ENCODE measurements at regions not wholly inside any gene's neighbourhood (a gene's known extent, or its start where the extent isn't known, plus 50 kb on each side); places are given as distances from the start of the nearest gene placed in this dataset.

- no peak overlapping the region for H3K27ac ChIP-seq
- no peak for TF ChIP-seq CTCF (conservative IDR thresholded peaks at IDR 0.05; ENCODE audit: low read depth, low read length)
- no peaks in the 10 kb centered on the region for H4K20me1 ChIP-seq (ENCODE audit: insufficient read depth)
- no peaks in the 10 kb centered on the region for H3K4me1 ChIP-seq (ENCODE audit: low read depth, poor library complexity, severe bottlenecking)
- no peak overlapping the region for H3K4me2 ChIP-seq
- H3K9ac ChIP-seq, result no peak overlapping the region
- H3K27me3 ChIP-seq (ENCODE audit: insufficient read depth, low read depth), result no peaks in the 10 kb centered on the region
- H2AFZ ChIP-seq (ENCODE audit: low read depth), result no peak overlapping the region
- no peak overlapping the region for H3K4me3 ChIP-seq (IDR thresholded peaks at IDR 0.05; ENCODE audit: insufficient read depth, low read depth, low read length)
- no peaks in the 10 kb centered on the region for H3K36me3 ChIP-seq (ENCODE audit: insufficient read depth)
- no peaks in the 10 kb centered on the region for H3K79me2 ChIP-seq (ENCODE audit: insufficient read depth, low read depth)
Measured at GRCh38 chrX:113919387-113919786, 664.5 kb upstream of the HTR2C start.

GRCh38 chrX:113906168-113906567, 677.7 kb upstream of the HTR2C start:
- no peaks in the 10 kb centered on the region for H3K79me2 ChIP-seq (ENCODE audit: insufficient read depth, low read depth)
- no peaks in the 10 kb centered on the region for H3K4me1 ChIP-seq (ENCODE audit: low read depth, poor library complexity, severe bottlenecking)
- no peaks in the 10 kb centered on the region for H3K27me3 ChIP-seq (ENCODE audit: insufficient read depth, low read depth)
- H3K36me3 ChIP-seq (ENCODE audit: insufficient read depth), result no peaks in the 10 kb centered on the region
- no peak overlapping the region for H2AFZ ChIP-seq (ENCODE audit: low read depth)
- no peak overlapping the region for H3K27ac ChIP-seq
- H3K9ac ChIP-seq, result no peak overlapping the region
- H4K20me1 ChIP-seq (ENCODE audit: insufficient read depth), result no peaks in the 10 kb centered on the region
- TF ChIP-seq CTCF (conservative IDR thresholded peaks at IDR 0.05; ENCODE audit: low read depth, low read length), result no peak
- H3K4me3 ChIP-seq (IDR thresholded peaks at IDR 0.05; ENCODE audit: insufficient read depth, low read depth, low read length), result no peak overlapping the region
- no peak overlapping the region for H3K4me2 ChIP-seq

- Histone ChIP-seq H3K9ac (no peak overlapping the region), H3K4me1 (ENCODE audit: low read depth, poor library complexity, severe bottlenecking) (no peaks in the 10 kb centered on the region), H3K4me3 (IDR thresholded peaks at IDR 0.05; ENCODE audit: insufficient read depth, low read depth, low read length) (no peak overlapping the region), H3K27ac (no peak overlapping the region), H2AFZ (ENCODE audit: low read depth) (no peak overlapping the region), H3K79me2 (ENCODE audit: insufficient read depth, low read depth) (no peaks in the 10 kb centered on the region), H3K4me2 (no peak overlapping the region), H3K27me3 (ENCODE audit: insufficient read depth, low read depth) (no peaks in the 10 kb centered on the region), H4K20me1 (ENCODE audit: insufficient read depth) (no peaks in the 10 kb centered on the region), H3K36me3 (ENCODE audit: insufficient read depth) (no peaks in the 10 kb centered on the region)
- no peak for TF ChIP-seq CTCF (conservative IDR thresholded peaks at IDR 0.05; ENCODE audit: low read depth, low read length)
Measured at GRCh38 chrX:113892891-113893290, 691.0 kb upstream of the HTR2C start.

GRCh38 chrX:113892401-113892800, 691.5 kb upstream of the HTR2C start:
- Histone ChIP-seq H3K27me3 (ENCODE audit: insufficient read depth, low read depth) (no peaks in the 10 kb centered on the region), H4K20me1 (ENCODE audit: insufficient read depth) (no peaks in the 10 kb centered on the region), H3K36me3 (ENCODE audit: insufficient read depth) (no peaks in the 10 kb centered on the region), H3K4me2 (no peak overlapping the region), H3K4me3 (IDR thresholded peaks at IDR 0.05; ENCODE audit: insufficient read depth, low read depth, low read length) (no peak overlapping the region), H3K27ac (no peak overlapping the region), H2AFZ (ENCODE audit: low read depth) (no peak overlapping the region), H3K79me2 (ENCODE audit: insufficient read depth, low read depth) (no peaks in the 10 kb centered on the region), H3K4me1 (ENCODE audit: low read depth, poor library complexity, severe bottlenecking) (no peaks in the 10 kb centered on the region), H3K9ac (no peak overlapping the region)
- no peak for TF ChIP-seq CTCF (conservative IDR thresholded peaks at IDR 0.05; ENCODE audit: low read depth, low read length)

GRCh38 chrX:113873056-113873455, 710.8 kb upstream of the HTR2C start:
- H3K4me2 ChIP-seq, result no peak overlapping the region
- H2AFZ ChIP-seq (ENCODE audit: low read depth), result no peak overlapping the region
- H3K4me3 ChIP-seq (IDR thresholded peaks at IDR 0.05; ENCODE audit: insufficient read depth, low read depth, low read length), result no peak overlapping the region
- TF ChIP-seq CTCF (conservative IDR thresholded peaks at IDR 0.05; ENCODE audit: low read depth, low read length), result no peak
- H3K4me1 ChIP-seq (ENCODE audit: low read depth, poor library complexity, severe bottlenecking), result no peaks in the 10 kb centered on the region
- H3K79me2 ChIP-seq (ENCODE audit: insufficient read depth, low read depth), result no peaks in the 10 kb centered on the region
- H3K9ac ChIP-seq, result no peak overlapping the region
- H3K36me3 ChIP-seq (ENCODE audit: insufficient read depth), result no peaks in the 10 kb centered on the region
- no peak overlapping the region for H3K27ac ChIP-seq
- H3K27me3 ChIP-seq (ENCODE audit: insufficient read depth, low read depth), result no peaks in the 10 kb centered on the region
- H4K20me1 ChIP-seq (ENCODE audit: insufficient read depth), result no peaks in the 10 kb centered on the region
